H1 (cell line): ENCODE measurements at regions not wholly inside any gene's neighbourhood (a gene's known extent, or its start where the extent isn't known, plus 50 kb on each side); places are given as distances from the start of the nearest gene placed in this dataset. TPM values are rescaled to one million over a fixed set of nuclear protein-coding genes. Genes with fewer than 3 reads are reported as not detected.

ENCODE experiments used
- CTCF ChIA-PET: fragments of 300-600 bp; sonication (Branson Sonifier 250); formaldehyde crosslinking; loops from one replicate; lab custom pipeline; 2021; ENCODE audit not compliant: partially characterized antibody; lab: Charles Lee
- POLR2A ChIA-PET: fragments of 300-600 bp; sonication (Branson Sonifier 250); formaldehyde crosslinking; loops from one replicate; lab custom pipeline; 2021; ENCODE audit warnings: inconsistent platforms; ENCODE audit not compliant: partially characterized antibody; lab: Charles Lee
- DNase-seq, 2 experiments: peaks; one replicate each; pipeline versions ENCODE4 v3.0.0 to v3.0.0-alpha.2; 2010 to 2022; ENCODE audit warnings: low spot score in 2 of 2, low read depth in 1 of 2, mixed read lengths in 1 of 2
- FAIRE-seq: peaks from 2 replicates; lab custom pipeline; 2011; peaks lifted over from hg19 to GRCh38; lab: Jason Lieb, UNC
- H2AFZ ChIP-seq: 2 replicates; pipeline ENCODE4 v1.8.1; 2012; ENCODE audit warnings: low read length, inconsistent platforms
- H2AK5ac ChIP-seq: 2 replicates; pipeline ENCODE4 v1.6.1; 2013; ENCODE audit warnings: low read depth, low read length
- H2BK120ac ChIP-seq: replicated peaks from 2 replicates; pipeline ENCODE3; 2013; ENCODE audit warnings: low read depth, low read length, inconsistent platforms
- H2BK12ac ChIP-seq: 2 replicates; pipeline ENCODE4 v1.6.1; 2013; ENCODE audit warnings: low read depth, low read length
- H2BK15ac ChIP-seq: 2 replicates; pipeline ENCODE4 v1.6.1; 2013; ENCODE audit warnings: low read length
- H2BK20ac ChIP-seq: 2 replicates; pipeline ENCODE4 v1.6.1; 2013; ENCODE audit warnings: low read length
- H2BK5ac ChIP-seq: 2 replicates; pipeline ENCODE4 v1.6.1; 2013; ENCODE audit warnings: low read depth, low read length
- H3K14ac ChIP-seq: 2 replicates; pipeline ENCODE4 v1.6.1; 2013; ENCODE audit warnings: inconsistent platforms; ENCODE audit not compliant: insufficient read length
- H3K18ac ChIP-seq: 2 replicates; pipeline ENCODE4 v1.6.1; 2013; ENCODE audit warnings: low read length; ENCODE audit errors: extremely low read depth
- H3K23ac ChIP-seq: 2 replicates; pipeline ENCODE4 v1.6.1; 2013; ENCODE audit warnings: inconsistent platforms; ENCODE audit not compliant: insufficient read length
- H3K23me2 ChIP-seq: 2 replicates; pipeline ENCODE4 v1.6.1; 2013; ENCODE audit warnings: low read depth, low read length
- H3K27ac ChIP-seq: 2 replicates; pipeline ENCODE4 v1.6.1; 2011; ENCODE audit warnings: low read depth, low read length, inconsistent platforms
- H3K27me3 ChIP-seq, 4 experiments: replicated peaks in 1 of 4; 1 replicate in 1 of 4; 2 replicates in 3 of 4; pipeline versions ENCODE4 v1.6.1 to v1.8.1; 2011 to 2013; ENCODE audit warnings: low read length in 3 of 4, mild to moderate bottlenecking in 3 of 4, inconsistent platforms in 2 of 4, mixed read lengths in 2 of 4, moderate library complexity in 1 of 4; ENCODE audit not compliant: control insufficient read depth in 3 of 4, insufficient read depth in 3 of 4; ENCODE audit errors: extremely low read depth in 1 of 4
- H3K36me3 ChIP-seq, 4 experiments: 2 replicates each; pipeline versions ENCODE4 v1.6.1 to v1.8.1; 2011 to 2013; ENCODE audit warnings: mild to moderate bottlenecking in 4 of 4, low read length in 3 of 4, moderate library complexity in 2 of 4, control low read depth in 1 of 4, inconsistent platforms in 1 of 4; ENCODE audit not compliant: insufficient read depth in 4 of 4, control insufficient read depth in 2 of 4
- H3K4ac ChIP-seq: replicated peaks from 2 replicates; pipeline ENCODE3; 2013; ENCODE audit warnings: low read length, low read depth, mixed read lengths, inconsistent platforms; ENCODE audit not compliant: insufficient read length
- H3K4me1 ChIP-seq, 4 experiments: replicated peaks in 1 of 4; 1 replicate in 1 of 4; 2 replicates in 3 of 4; pipeline versions ENCODE4 v1.6.1 to v1.8.1; 2011 to 2013; ENCODE audit warnings: low read length in 3 of 4, inconsistent platforms in 2 of 4, mixed read lengths in 1 of 4; ENCODE audit not compliant: insufficient read depth in 4 of 4, control insufficient read depth in 3 of 4
- H3K4me2 ChIP-seq, 2 experiments: 2 replicates each; pipeline versions ENCODE4 v1.6.1 to v1.8.1; 2011 to 2013; ENCODE audit warnings: low read depth in 2 of 2, low read length in 2 of 2, control low read depth in 1 of 2, inconsistent platforms in 1 of 2, mild to moderate bottlenecking in 1 of 2; ENCODE audit not compliant: insufficient read depth in 1 of 2
- H3K4me3 ChIP-seq, 4 experiments: fragments of 200-600, 300-600 bp in 1 of 4; sonication (generic), shearing (Covaris generic), sonication (Bioruptor Twin) in 1 of 4; 2 replicates each; pipeline versions ENCODE4 v1.5.1 to v1.8.1; 2011 to 2016; ENCODE audit warnings: low read length in 4 of 4, low read depth in 3 of 4, control low read depth in 2 of 4, inconsistent platforms in 2 of 4, mild to moderate bottlenecking in 2 of 4, mixed read lengths in 1 of 4, moderate library complexity in 1 of 4; ENCODE audit not compliant: insufficient read depth in 2 of 4; ENCODE audit errors: extremely low read depth in 1 of 4
- H3K56ac ChIP-seq: replicated peaks from 2 replicates; pipeline ENCODE3; 2013; ENCODE audit warnings: low read depth, mild to moderate bottlenecking, mixed read lengths, low read length, inconsistent platforms; ENCODE audit not compliant: insufficient read length
- H3K79me1 ChIP-seq: 2 replicates; pipeline ENCODE4 v1.6.1; 2013; ENCODE audit warnings: low read depth, low read length, control low read depth
- H3K79me2 ChIP-seq, 2 experiments: 2 replicates each; pipeline versions ENCODE4 v1.6.1 to v1.8.1; 2012 to 2013; ENCODE audit warnings: low read length in 2 of 2, mild to moderate bottlenecking in 2 of 2, inconsistent platforms in 1 of 2; ENCODE audit not compliant: insufficient read depth in 2 of 2, control insufficient read depth in 1 of 2
- H3K9ac ChIP-seq, 4 experiments: replicated peaks in 1 of 4; 1 replicate in 1 of 4; 2 replicates in 3 of 4; pipeline versions ENCODE4 v1.6.1 to v1.8.1; 2011 to 2013; ENCODE audit warnings: low read depth in 3 of 4, low read length in 3 of 4, control low read depth in 2 of 4, mild to moderate bottlenecking in 2 of 4, moderate library complexity in 2 of 4, inconsistent platforms in 1 of 4; ENCODE audit errors: extremely low read depth in 1 of 4
- H3K9me3 ChIP-seq, 2 experiments: 2 replicates each; pipeline versions ENCODE4 v1.6.1 to v1.8.1; 2012 to 2013; ENCODE audit warnings: mild to moderate bottlenecking in 2 of 2, moderate library complexity in 2 of 2, control low read depth in 1 of 2, inconsistent platforms in 1 of 2, low read depth in 1 of 2, low read length in 1 of 2, mixed read lengths in 1 of 2; ENCODE audit not compliant: insufficient read depth in 2 of 2
- H4K20me1 ChIP-seq, 2 experiments: replicated peaks in 1 of 2; 2 replicates each; pipeline versions ENCODE3 to v1.8.1; 2011 to 2013; ENCODE audit warnings: inconsistent platforms in 2 of 2, low read length in 2 of 2, mild to moderate bottlenecking in 1 of 2; ENCODE audit not compliant: insufficient read depth in 2 of 2, control insufficient read depth in 1 of 2
- H4K5ac ChIP-seq: 2 replicates; pipeline ENCODE4 v1.6.1; 2013; ENCODE audit warnings: low read length, low read depth, mixed read lengths, inconsistent platforms; ENCODE audit not compliant: insufficient read length
- H4K8ac ChIP-seq: 2 replicates; pipeline ENCODE4 v1.8.0; 2013; ENCODE audit warnings: mild to moderate bottlenecking, moderate library complexity, low read length, inconsistent platforms; ENCODE audit not compliant: insufficient read depth; ENCODE audit errors: extremely low read depth
- H4K91ac ChIP-seq: replicated peaks from 2 replicates; pipeline ENCODE3; 2013; ENCODE audit warnings: low read length, mixed read lengths, inconsistent platforms; ENCODE audit not compliant: insufficient read length
- CEBPB ChIP-seq: IDR thresholded peaks from 2 replicates; pipeline ENCODE4 v1.6.1; 2012; ENCODE audit warnings: low read depth, low read length
- WGBS, 2 experiments: shearing (Covaris generic) in 1 of 2; methylation state at CpG; one replicate each; pipeline versions ENCODE4 v1.1.6 to v1.1.7; 2013 to 2015; ENCODE audit warnings: low lambda C conversion rate in 2 of 2, mixed read lengths in 2 of 2, inconsistent platforms in 1 of 2, low coverage in 1 of 2, missing lambda C conversion rate in 1 of 2; ENCODE audit not compliant: insufficient replicate concordance in 2 of 2, insufficient coverage in 1 of 2, insufficient read length in 1 of 2; ENCODE audit errors: extremely low coverage in 1 of 2, missing lambda C conversion rate in 1 of 2; 5-methylcytosine and 5-hydroxymethylcytosine counted together
- small RNA-seq: library from polyadenylated mRNA; stranded (forward); fragments of <200 nt; extraction: miRNeasy Mini kit (QIAGEN cat#:217004); gene quantifications from one replicate; pipeline ENCODE3, GENCODE V24; 2013; ENCODE audit not compliant: insufficient read depth

DNA sequence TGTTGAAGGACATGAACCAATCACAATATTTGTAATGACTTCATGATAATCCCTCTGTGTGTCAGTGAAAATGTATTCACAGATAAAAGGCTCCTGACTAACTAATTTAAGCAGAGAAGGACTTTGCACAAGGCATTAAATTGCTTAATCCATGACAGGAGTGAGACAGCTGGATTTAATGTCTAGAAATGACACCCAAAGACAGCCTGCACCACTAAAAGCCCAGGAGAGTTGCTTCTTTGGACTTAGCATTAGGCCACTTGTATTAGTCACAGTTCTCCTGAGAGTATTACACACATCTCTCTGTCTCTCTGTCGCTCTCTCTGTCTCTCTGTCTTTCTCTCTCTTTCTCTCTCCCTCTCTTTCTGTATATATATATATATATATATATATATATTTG, 180.4 kb downstream of the GOLGA8K start:
- H3K27me3 ChIP-seq = no peaks in the 10 kb centered on the region
- H3K79me1 ChIP-seq = no peaks in the 10 kb centered on the region
- no peaks in the 10 kb centered on the region for H3K36me3 ChIP-seq
- 92% methylated on average over 1 of the region's 1 CpG; no CpG with 5 or more reads in 1 of the 2 experiments for WGBS, 2 experiments
- no peaks in the 10 kb centered on the region for H4K20me1 ChIP-seq
- H2BK15ac ChIP-seq = no peak overlapping the region
- H3K56ac ChIP-seq = no peak overlapping the region
- no peaks in the 10 kb centered on the region for H3K23me2 ChIP-seq
- H3K14ac ChIP-seq = no peak overlapping the region
- H2BK120ac ChIP-seq = no peak overlapping the region
- ChIA-PET POLR2A (no interaction called here), CTCF (no interaction called here)
- no peak overlapping the region for H3K18ac ChIP-seq
- H3K9me3 ChIP-seq = no peaks in the 10 kb centered on the region
- no peak overlapping the region for H4K91ac ChIP-seq
- H2BK20ac ChIP-seq = no peak overlapping the region
- no peak overlapping the region for H3K27ac ChIP-seq
- H4K5ac ChIP-seq = no peak overlapping the region
- H3K4me1 ChIP-seq = no peaks in the 10 kb centered on the region
- no peak overlapping the region for H4K8ac ChIP-seq
- H3K4me3 ChIP-seq = no peak overlapping the region
- FAIRE-seq (no peak), DNase-seq (no peak)
- no peak overlapping the region for H3K23ac ChIP-seq
- no peak overlapping the region for H2BK5ac ChIP-seq
- H3K4ac ChIP-seq = no peak overlapping the region
- no peak overlapping the region for H2AK5ac ChIP-seq
- H3K4me2 ChIP-seq = no peak overlapping the region
- H3K79me2 ChIP-seq = no peaks in the 10 kb centered on the region
- TF ChIP-seq CEBPB = no peak
- no peak overlapping the region for H2AFZ ChIP-seq
- H2BK12ac ChIP-seq = no peak overlapping the region
- H3K9ac ChIP-seq = no peak overlapping the region

Small RNAs in the stretch of these regions (small RNA-seq; reads per million reads assigned to genes)
- gene RNU6-18P = not detected
